C1 segment of cervical spinal cord (tissue), 14 donors: ENCODE measurements at regions not wholly inside any gene's neighbourhood (a gene's known extent, or its start where the extent isn't known, plus 50 kb on each side); places are given as distances from the start of the nearest gene placed in this dataset.
A peak's percentile ranks its signal among the peaks of the same experiment; 100 is the strongest.

Experiments
- DNase-seq, 14 donors: peaks; one replicate each; lab custom pipeline; 2025; lab: John Stamatoyannopoulos, UW

DNA sequence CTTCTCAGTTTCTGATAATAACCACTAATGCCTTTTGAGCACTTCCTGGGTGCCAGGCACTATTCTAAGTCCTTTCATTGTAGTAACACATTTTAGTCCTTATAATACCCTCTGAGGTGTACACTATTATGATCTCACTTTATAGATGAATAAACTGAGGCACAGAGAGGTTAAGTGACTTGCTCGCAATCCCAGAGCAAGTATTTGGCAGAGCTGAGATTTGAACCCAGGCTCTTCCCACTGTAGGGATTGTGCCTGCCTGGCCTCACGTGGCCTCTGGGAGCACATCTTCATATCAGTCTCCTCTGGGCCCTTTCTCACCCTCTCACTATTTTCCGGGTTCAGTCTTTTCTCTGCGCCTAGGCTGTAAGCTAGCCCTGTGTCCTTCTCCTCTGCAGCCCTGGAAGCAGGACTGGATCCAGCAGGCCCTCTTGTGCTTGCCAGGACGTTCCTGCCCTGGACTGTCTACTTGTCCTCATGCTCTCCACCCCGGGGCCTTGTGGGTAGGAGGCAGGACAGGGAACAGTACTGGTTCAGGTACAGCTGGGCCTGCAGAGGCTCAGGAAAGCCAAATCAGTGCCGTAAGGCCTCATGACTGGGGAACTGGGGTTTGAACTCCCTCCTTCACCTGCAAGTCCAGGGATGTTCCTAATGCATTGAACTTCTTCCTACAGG, 139.6 kb downstream of the VEGFA start:
- DNase-seq, result no peak

DNA sequence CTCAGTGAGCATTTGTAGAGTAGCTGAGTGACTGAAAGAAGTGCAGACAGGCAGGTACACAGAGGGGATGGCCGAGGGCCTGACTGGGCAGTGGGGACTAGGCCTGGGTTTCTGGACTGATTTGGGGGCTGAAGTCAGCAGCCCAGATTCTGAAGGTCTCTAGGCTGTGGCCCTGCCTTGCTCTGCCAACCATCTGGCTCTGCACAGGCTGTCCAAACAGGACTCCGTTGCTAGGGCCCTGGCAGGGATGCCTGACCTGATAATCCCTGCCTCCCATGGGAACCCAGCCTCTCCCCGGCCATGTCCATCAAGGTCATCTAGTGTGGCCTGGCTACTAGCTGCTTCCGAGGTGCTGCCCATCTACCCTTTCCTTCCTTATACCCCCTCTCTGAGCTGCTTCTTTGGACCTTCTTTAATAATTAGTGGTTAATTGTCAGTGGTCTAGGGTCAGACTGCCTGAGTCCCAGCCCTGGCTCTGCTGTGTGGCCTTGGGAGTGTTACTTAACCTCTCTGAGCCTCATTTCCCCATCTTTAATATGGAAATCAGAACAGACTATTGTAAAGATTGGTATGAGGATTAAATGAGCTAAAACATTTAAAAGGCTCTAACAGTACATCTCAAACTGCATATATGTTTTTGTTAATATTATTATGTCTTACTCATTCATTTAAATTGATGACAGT, 137.9 kb downstream of the VEGFA start:
- DNase-seq, result no peak

DNA sequence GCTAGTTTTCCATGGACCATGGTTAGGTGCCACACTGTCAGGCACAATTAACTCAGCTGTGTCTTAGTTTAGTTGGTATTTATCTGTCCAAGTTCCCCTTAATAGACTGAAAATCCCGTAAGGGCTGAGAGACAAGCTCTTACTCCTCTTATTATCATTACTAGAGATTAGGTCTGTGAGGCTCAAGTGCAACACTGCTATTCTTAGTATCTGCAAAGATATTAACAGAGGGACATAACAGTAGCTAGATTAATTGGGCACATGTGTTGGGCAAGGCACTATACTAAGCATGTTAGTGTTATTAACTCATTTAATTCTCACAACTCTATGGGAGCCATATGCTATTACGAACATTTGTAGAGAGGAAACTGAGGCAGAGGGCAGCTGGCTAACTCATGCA, 137.3 kb downstream of the VEGFA start:
- DNase-seq, result no peak

DNA sequence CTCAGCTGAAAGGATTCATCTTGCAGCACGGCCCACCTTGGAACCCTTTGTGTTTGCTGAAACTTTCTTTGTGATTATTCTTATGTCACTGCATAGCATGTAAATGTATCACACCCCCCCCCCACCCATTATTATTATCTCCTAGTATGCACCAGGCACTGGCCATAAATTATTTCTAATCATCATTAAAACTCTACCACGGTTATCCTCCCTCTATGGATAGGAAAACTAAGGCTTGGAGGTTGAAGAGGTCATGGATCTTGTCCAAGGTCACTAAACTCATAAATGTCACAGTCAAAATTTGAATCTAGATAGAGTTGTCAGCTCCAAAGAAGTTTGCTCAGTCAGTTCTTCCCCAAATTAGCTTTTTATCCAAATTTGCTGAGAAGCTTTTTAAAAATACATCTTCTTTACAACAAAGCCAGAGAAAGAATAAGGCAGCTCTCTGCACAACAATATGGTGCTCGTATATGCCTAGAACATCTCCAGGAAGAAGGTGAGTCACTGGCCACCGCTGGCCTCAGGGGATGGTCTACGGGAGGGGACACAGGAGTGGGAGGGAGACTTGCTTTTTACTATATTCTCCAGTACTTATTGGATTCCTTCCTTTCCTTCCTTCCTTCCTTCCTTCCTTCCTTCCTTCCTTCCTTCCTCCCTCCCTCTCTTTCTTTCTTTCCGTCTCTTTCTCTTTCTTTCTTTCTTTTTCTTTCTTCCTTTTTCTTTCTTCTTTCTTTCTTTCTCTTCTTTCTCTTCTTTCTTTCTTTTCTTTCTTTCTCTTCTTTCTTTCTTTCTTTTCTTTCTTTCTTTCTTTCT, 134.5 kb downstream of the VEGFA start:
- DNase-seq, result no peak

DNA sequence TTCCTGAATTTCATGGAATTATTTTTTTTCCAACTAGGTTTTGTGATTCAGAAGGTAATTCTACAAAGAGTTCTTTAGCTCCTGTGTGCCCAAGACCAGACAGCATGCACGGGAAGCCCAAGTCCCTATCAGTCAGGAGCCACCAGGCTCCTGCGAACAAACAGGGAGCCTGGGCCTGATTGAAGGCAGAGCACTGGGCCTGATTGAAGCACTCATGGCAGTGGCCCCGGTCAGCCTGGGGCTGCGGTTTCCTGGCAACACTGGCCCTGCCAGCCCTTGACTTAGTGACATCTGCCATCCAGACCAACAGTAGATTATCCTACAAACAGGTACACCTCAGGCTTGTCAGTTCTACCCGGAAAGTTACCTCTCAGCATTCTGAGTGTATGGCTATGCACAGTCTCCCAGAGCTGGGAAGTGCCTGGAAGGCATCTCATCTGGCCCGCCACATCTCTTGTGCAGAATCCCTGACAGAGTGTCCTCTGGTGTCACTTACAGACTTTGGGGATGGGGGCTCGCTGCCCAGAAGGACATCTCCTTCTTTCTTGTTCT, 133.8 kb downstream of the VEGFA start:
- DNase-seq, result no peak

DNA sequence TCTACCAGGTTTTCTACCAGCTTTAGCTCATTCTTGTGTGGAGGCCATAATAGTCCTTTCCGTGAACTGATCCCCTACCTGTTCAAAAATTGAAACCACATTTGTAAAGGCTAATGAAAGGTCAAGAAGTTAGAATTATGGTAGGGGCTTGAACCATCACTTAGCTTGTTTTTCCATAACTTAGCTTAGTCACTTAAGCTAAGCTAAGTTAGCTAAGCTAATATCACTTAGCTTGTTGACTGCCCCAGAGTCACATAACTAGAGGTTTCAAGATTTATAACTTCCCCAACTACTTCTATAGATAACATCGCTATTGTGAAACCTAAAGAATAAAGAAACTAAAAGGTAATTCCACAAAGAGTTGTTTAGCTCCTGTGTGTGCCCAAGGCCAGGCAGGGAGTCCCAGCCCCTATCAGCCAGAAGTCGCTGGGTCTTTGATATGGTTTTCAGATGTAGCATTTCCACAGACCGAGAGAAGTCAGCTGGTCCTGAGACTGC, 131.8 kb downstream of the VEGFA start:
- no peak for DNase-seq

DNA sequence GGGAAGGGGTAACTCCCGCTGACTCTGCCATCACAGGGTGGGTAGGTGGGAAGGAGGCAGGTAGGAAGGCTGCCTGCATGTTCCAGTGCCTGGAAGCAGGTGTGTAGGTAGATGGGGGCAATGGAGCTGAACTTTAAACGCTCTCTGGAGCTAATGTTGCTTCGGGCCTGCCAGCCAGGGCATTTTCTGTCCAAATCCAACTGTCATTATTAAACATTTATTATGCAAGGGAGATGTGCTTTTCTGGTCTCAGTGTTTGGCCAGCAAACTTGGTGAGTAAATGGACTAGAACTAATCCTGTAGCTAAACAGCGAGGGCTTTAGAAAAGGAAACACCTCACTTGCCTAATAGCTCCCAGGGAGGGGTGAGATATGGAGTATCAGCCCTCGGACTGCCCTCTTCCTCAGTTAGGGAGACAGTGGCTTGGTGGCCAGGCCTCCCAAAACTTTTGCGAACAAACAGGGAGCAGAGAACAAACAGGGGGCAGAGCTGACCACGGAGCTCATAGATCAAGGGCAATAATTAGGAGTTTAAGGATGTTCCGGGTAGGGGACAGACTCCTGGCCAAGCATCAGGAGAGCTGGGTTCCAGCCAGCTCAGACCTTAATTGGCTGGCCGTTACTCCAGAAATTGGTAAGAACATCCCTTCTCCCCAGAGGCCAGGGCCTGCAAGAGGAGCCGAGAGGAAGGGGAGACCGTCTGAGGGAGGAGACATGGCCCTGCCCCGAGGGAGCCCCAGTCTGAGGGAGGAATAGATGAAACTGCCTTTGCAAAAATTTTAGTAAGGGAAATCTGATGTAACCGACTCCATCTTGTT, 131.1 kb downstream of the VEGFA start:
- peak in 1 of 14 donors; percentile 38 for DNase-seq

DNA sequence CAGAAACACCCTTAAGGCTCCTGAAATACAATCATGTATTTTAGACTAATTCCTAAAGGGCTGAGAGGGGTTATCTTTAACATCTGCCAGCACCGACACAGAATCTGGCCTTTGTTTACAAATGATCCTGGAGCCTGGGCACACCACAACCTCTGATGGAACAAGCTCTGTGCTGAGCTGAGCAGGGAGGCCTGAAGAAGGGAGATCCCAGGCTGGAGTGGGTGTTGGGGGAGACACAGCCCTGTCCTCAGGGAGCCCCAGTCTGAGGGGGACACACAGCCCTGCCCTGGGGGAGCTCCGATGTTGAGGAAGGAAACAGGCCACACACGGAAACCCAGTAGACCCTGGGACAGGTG, 130.5 kb downstream of the VEGFA start:
- DNase-seq, result no peak

DNA sequence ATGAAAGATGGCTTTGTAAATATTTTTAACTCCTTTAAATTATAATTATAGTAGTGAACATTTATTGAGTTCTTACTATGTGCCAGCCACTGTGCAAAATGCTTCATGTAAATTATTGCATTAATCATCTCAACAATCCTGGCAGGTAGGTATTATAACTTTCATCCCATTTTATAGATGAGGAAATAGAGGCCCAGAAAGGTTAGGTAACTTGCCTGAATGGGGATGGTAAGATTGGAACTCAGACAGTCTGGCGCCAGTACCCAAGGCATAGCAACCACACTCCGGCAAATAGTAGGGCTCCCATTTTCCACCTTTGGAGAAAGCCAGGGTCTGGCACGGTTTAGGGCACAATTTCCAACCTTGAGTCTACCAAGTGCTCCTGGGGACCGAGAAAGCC, 129.8 kb downstream of the VEGFA start:
- no peak for DNase-seq

DNA sequence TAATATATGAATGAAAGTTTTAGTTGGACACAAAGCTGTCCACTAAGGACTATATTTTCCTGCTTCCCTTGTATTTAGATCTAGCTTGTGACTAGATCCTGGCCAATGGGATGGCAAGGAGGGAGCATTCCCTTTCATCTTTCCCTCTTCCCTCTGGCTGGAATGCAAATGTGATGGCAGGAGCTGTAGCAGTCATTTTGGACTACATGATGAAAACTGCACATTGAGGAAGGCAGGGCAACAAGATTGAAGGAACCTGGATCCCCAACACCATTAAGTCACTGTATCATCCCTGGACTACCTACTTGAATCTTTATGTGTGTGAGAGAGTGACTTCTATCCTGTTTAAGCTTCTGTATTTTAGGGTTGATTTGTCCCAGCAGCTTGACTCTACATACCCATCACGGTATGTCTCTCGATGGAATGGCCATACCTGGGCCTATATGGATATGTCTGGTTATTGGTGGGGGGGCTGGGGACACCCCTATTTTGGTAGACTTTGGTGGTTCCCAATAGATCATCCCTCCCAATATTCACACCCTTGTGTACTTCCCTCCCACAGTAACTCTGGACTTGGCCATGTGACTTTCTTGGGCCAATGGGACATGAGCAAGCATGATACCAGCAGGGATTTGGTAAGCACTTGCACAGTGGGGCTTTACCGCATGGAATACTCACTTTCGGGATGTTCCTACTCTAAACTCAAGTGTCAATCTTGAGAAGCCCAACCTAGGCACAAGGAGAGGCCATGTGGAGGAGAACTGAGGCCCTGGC, 128.5 kb downstream of the VEGFA start:
- no peak for DNase-seq

DNA sequence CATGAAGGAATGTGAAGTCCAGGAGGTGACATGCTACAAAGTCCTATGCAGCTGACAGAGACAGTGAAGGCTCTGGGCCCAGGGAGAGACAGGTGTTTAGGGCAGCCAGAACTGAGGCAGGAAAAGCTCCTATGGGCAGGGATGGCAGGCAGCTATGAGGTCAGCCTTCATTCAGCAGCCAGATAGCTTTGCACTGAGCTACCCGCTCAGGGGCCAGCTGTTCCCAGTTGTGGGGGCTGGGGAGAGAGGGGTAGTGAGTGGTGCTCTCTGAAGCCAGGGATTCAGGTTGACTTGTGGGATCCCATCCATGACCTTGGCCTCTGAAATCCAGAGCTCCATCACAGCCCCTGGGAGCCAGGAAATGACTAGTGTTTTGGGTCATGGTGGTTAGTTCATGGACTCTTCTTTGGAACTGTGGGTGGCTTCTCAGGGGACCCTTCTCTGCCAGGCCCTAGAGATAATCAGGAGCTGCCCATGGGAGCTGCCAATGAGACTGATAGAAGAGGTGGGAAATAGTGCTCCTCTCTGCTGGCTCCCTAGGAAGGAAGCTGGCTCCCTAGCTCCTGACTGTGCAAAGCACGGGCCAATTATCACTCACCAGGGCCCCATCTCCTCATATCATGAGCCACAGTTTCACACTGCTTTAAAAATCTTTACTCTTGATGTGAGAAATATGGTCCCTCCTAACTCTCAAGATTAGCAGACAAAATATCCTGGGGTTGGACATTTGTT, 127.7 kb downstream of the VEGFA start:
- no peak for DNase-seq

DNA sequence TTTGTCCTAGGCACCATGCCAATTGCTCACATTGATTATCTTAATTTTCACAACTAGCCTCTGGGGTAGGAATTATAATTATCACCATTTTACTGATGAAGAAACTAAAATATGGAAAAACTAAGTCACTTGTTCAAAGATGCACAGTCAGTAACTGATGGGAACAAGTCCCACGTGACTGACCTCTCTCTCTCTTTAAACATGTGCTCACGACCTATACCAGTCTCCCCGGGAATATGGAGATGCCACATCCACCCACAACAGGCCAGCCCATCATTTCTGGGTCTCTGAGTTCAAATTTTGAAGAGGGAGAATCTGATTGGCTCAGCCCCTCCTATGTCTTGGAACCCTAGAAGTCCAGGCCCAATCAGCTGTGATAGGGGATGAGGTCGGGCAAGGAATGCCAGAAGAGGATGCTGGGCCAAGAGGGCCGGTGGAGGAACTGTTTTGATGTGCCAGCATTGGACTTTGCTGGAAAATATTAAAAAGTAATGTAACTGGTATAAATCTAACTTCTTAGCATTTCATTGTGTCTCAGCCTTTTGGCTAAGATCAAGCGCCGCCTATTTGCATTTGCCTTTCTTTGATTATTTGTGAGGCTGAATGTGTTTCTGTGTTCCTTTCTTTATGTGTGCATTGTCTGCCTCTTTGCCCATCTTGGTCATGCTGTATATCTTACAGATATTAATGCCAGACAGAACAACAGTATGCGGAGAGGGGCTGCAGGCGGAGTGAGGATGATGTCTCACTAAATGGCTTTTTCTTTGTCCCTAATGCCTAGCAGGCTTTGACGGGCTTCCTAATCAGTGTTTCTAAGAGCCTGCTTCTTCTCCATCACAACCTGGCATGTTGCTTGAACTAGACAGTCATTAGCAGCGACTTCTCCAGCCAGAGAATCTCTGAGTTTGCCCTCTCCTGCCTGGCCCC, 126.6 kb downstream of the VEGFA start:
- no peak for DNase-seq

DNA sequence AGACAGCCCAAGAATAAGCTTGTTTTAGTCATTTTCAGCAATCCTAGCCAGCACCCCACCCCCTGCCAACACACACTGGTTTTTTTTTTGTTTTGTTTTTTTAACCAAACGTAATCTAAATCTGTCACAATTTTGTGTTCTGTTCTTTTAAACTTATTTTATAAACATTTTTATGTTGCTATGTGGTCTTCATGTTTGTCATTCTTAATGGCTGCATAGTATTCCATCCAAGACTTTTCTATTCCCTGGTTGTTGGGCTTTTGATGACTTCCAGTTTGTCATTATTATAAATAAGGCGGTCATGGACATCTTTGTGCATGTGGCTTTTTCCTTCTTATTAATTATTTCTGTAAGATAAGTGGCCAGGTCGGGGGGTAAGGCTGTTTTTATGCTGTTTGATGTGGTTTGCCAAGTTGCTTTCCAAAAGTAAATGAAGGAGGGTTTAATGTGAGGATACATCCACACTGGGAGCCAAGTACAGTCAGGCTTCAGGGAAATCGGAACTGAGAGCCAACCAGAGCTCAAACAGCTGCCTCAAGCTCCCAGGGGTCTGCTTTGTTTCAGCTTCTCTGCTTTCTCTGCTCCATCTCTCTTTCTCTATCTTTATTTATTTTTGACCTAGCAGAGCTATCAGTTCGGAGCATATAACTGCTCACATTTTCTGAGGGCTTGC, 125.8 kb downstream of the VEGFA start:
- DNase-seq, result no peak

DNA sequence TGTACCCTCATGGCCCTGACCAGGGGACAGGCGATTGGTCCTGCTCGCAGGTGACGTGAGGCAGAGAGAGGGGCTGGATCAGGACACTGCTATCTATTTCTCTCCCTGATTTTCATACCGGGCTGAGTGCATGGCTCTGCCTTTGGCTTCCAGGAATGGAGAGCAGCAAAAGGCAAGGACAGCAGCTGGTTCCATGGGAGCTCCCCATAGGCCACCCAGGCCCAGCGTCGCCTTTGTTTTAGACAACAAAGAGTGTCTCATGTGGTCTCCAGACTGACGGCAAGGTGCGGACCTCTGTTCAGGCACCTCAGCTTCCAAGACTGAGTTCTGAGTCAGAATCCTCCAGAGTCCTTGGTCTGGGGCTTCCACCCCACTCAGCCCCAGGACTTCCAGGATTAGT, 123.1 kb downstream of the VEGFA start:
- DNase-seq, result no peak

DNA sequence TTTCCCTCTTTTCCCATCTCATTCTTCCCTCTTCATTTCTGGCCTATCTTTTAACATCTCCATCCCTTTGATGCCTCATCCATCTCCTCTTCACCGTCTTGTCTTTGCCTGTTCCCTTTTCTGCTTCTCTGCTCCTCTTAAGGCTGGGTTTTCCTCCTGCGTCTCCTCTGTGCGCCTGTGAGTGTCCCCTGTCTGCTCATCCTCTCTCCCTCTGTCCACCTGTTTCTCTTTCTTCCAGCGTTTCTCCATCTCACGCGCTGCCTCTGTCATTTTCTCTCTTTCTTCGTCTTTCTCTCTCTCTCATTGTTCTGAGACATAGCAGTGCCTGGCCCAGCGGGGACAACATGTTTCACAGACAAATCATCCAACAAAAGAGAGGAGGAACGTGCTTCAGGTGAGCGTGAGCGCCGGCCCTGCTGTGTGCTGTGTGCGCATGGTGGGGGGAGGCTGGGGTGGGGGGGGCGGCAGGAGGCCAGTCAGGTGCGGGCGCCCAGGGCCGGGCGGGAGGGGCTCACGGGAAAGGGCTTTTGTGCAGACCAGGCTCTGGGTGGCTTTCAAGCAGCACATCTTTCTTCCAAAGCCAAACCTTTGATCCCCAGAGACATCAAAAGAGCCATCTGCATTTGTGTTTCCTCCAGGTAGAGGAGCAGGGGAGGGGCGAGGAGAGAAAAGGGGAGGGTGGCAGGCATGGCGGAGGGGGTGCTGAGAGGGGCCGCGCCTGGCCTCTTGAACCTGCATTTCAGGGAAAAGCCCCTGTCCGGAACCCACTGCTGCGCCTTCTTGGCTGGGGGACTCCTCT, 121.3 kb downstream of the VEGFA start:
- DNase-seq, result no peak

DNA sequence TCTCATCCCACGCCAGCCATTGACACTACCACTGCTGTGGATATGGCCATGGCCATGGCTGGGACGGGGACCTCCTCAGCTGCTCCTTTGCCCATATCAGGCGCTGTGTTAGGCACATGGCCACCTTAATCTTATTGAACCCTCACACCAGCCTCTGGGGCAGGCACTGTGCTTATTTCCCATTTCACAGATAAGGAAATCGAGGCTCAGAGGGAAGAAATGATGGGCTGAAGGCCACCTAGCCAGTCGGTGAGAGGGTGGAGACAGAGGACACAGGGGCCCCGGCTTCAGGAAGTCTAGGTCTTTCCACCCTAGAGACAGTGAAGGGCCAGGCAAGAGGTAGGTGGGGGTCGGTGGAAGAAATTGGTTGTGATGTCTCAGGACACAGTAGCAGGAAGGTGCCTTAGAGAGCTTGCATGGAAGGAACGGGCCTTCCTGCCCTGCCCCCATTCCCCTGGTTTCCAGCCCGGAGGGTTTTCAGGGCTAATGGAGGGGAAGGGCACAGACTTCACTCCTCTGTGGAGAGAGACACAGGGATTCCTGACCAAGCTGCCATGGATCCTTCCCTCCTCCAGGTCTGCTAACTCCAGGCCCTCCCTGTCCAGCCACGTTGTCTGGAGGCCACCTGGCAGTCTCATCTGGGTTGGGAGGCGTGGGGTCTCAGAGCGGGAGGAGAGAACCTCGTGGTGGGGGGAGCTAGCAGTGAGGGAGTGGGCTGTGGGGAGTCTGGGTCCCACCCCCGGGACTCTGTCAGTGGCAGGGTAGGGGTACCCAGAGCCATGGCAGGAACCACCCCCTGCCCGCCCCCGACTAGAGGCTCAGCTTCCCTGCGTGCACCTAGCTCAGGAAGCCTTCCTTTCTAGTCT, 120.4 kb downstream of the VEGFA start:
- DNase-seq, result no peak
